H9 (cell line): ENCODE measurements at regions not wholly inside any gene's neighbourhood (a gene's known extent, or its start where the extent isn't known, plus 50 kb on each side); places are given as distances from the start of the nearest gene placed in this dataset.

Experiments
- DNase-seq: peaks from one replicate; pipeline ENCODE4 v3.0.0-alpha.2; 2017
- H2AFZ ChIP-seq: one replicate; pipeline ENCODE4 v1.6.1; 2013; ENCODE audit warnings: mild to moderate bottlenecking, low read length, control low read depth, moderate library complexity
- H2AK5ac ChIP-seq: 2 replicates; pipeline ENCODE4 v1.6.1; 2013; ENCODE audit warnings: low read length, control low read depth, mixed read lengths; ENCODE audit not compliant: insufficient read length
- H2BK120ac ChIP-seq: one replicate; pipeline ENCODE4 v1.6.1; 2013; ENCODE audit warnings: low read depth, mild to moderate bottlenecking, low read length, control low read depth, inconsistent platforms; ENCODE audit not compliant: poor library complexity, severe bottlenecking
- H2BK12ac ChIP-seq: 2 replicates; pipeline ENCODE4 v1.6.1; 2013; ENCODE audit warnings: low read length, control low read depth, mixed read lengths, low read depth; ENCODE audit not compliant: insufficient read length
- H2BK15ac ChIP-seq: 2 replicates; pipeline ENCODE4 v1.6.1; 2013; ENCODE audit warnings: low read depth, low read length, control low read depth
- H2BK20ac ChIP-seq: one replicate; pipeline ENCODE4 v1.6.1; 2013; ENCODE audit warnings: low read depth, mild to moderate bottlenecking, low read length, control low read depth, inconsistent platforms; ENCODE audit not compliant: poor library complexity, severe bottlenecking
- H2BK5ac ChIP-seq: 2 replicates; pipeline ENCODE4 v1.6.1; 2013; ENCODE audit warnings: low read length, control low read depth, mixed read lengths; ENCODE audit not compliant: insufficient read length
- H3K14ac ChIP-seq: 2 replicates; pipeline ENCODE4 v1.6.1; 2013; ENCODE audit warnings: low read length, control low read depth; ENCODE audit not compliant: insufficient read depth
- H3K18ac ChIP-seq: 2 replicates; pipeline ENCODE4 v1.6.1; 2013; ENCODE audit warnings: low read depth, mild to moderate bottlenecking, mixed read lengths, low read length, control low read depth; ENCODE audit not compliant: insufficient read length
- H3K23ac ChIP-seq: 2 replicates; pipeline ENCODE4 v1.6.1; 2013; ENCODE audit warnings: low read length, control low read depth, mixed read lengths, low read depth; ENCODE audit not compliant: insufficient read length
- H3K23me2 ChIP-seq: 2 replicates; pipeline ENCODE4 v1.6.1; 2013; ENCODE audit warnings: low read depth, mild to moderate bottlenecking, mixed read lengths, low read length, control low read depth; ENCODE audit not compliant: insufficient read length, poor library complexity, severe bottlenecking
- H3K27ac ChIP-seq: 2 replicates; pipeline ENCODE4 v1.5.1; 2013; ENCODE audit warnings: low read length, control low read depth, mixed read lengths, low read depth; ENCODE audit not compliant: insufficient read length
- H3K27me3 ChIP-seq: 2 replicates; pipeline ENCODE4 v1.6.1; 2013; ENCODE audit warnings: low read length, control low read depth, inconsistent platforms; ENCODE audit not compliant: insufficient read depth
- H3K4ac ChIP-seq: 2 replicates; pipeline ENCODE4 v1.6.1; 2013; ENCODE audit warnings: low read depth, mild to moderate bottlenecking, control low read depth, inconsistent platforms, low read length, moderate library complexity
- H3K4me1 ChIP-seq: 2 replicates; pipeline ENCODE4 v1.6.1; 2013; ENCODE audit warnings: low read length, control low read depth, inconsistent platforms; ENCODE audit not compliant: insufficient read depth
- H3K4me2 ChIP-seq: 2 replicates; pipeline ENCODE4 v1.6.1; 2013; ENCODE audit warnings: low read length, control low read depth, mixed read lengths; ENCODE audit not compliant: insufficient read length, insufficient read depth
- H3K56ac ChIP-seq: 2 replicates; pipeline ENCODE4 v1.6.1; 2013; ENCODE audit warnings: low read depth, mild to moderate bottlenecking, mixed read lengths, low read length, control low read depth; ENCODE audit not compliant: insufficient read length
- H3K79me1 ChIP-seq: 2 replicates; pipeline ENCODE4 v1.6.1; 2013; ENCODE audit warnings: low read depth, mild to moderate bottlenecking, moderate library complexity, low read length, control low read depth, inconsistent platforms; ENCODE audit not compliant: insufficient read depth, poor library complexity, severe bottlenecking
- H3K79me2 ChIP-seq: 2 replicates; pipeline ENCODE4 v1.6.1; 2013; ENCODE audit warnings: low read length, control low read depth, inconsistent platforms; ENCODE audit not compliant: insufficient read depth
- H3K9ac ChIP-seq: 2 replicates; pipeline ENCODE4 v1.6.1; 2013; ENCODE audit warnings: low read length, control low read depth, mixed read lengths; ENCODE audit not compliant: insufficient read length; ENCODE audit errors: extremely low read depth
- H3K9me3 ChIP-seq: one replicate; pipeline ENCODE4 v1.6.1; 2013; ENCODE audit warnings: low read depth, low read length, inconsistent platforms; ENCODE audit not compliant: control insufficient read depth
- H3T11ph ChIP-seq: one replicate; pipeline ENCODE4 v1.6.1; 2013; ENCODE audit warnings: mild to moderate bottlenecking, low read length, control low read depth, inconsistent platforms
- H4K20me1 ChIP-seq: one replicate; pipeline ENCODE4 v1.6.1; 2013; ENCODE audit not compliant: control insufficient read depth, insufficient read length, insufficient read depth
- H4K5ac ChIP-seq: 2 replicates; pipeline ENCODE4 v1.6.1; 2013; ENCODE audit warnings: low read depth, mild to moderate bottlenecking, mixed read lengths, low read length, control low read depth; ENCODE audit not compliant: insufficient read length
- H4K8ac ChIP-seq: replicated peaks from 2 replicates; pipeline ENCODE4 v1.6.1; 2013; ENCODE audit warnings: low read length, control low read depth, mixed read lengths, low read depth; ENCODE audit not compliant: insufficient read length
- H4K91ac ChIP-seq: 2 replicates; pipeline ENCODE4 v1.6.1; 2013; ENCODE audit warnings: low read depth, mild to moderate bottlenecking, moderate library complexity, mixed read lengths, low read length, control low read depth; ENCODE audit not compliant: insufficient read length
- H3K27ac Mint-ChIP-seq, 3 experiments: 2 replicates in 2 of 3; 3 replicates in 1 of 3; pipeline ENCODE4 v1.8.0; 2020 to 2021; ENCODE audit warnings: mixed read lengths in 3 of 3, mild to moderate bottlenecking in 1 of 3, moderate library complexity in 1 of 3
- H3K27me3 Mint-ChIP-seq: 2 replicates; pipeline ENCODE4 v1.8.0; 2021; ENCODE audit warnings: low read depth, mild to moderate bottlenecking, moderate library complexity, mixed read lengths
- H3K36me3 Mint-ChIP-seq, 3 experiments: 2 replicates in 2 of 3; 3 replicates in 1 of 3; pipeline ENCODE4 v1.8.0; 2020 to 2021; ENCODE audit warnings: low read depth in 3 of 3, mixed read lengths in 3 of 3; ENCODE audit not compliant: insufficient read depth in 1 of 3
- H3K4me1 Mint-ChIP-seq, 2 experiments: 2 replicates each; pipeline ENCODE4 v1.8.0; 2020; ENCODE audit warnings: mixed read lengths in 2 of 2
- H3K4me3 Mint-ChIP-seq, 2 experiments: 2 replicates in 1 of 2; 3 replicates in 1 of 2; pipeline ENCODE4 v1.8.0; 2020 to 2021; ENCODE audit warnings: mild to moderate bottlenecking in 2 of 2, mixed read lengths in 2 of 2, moderate library complexity in 1 of 2
- H3K9me3 Mint-ChIP-seq, 2 experiments: 2 replicates in 1 of 2; 3 replicates in 1 of 2; pipeline ENCODE4 v1.8.0; 2020; ENCODE audit warnings: mild to moderate bottlenecking in 2 of 2, mixed read lengths in 2 of 2, moderate library complexity in 1 of 2
- CTCF ChIP-seq: fragments of 200-600 bp; sonication (generic); conservative IDR thresholded peaks from 3 replicates; pipeline ENCODE4 v1.8.0; 2021; ENCODE audit warnings: antibody characterized with exemption, mild to moderate bottlenecking
- WGBS: extraction: QIAGEN DNeasy Blood & Tissue Kit; methylation state at CpG from one replicate; pipeline ENCODE4 v1.1.7; 2013; ENCODE audit warnings: missing lambda C conversion rate, low lambda C conversion rate, mixed read lengths; ENCODE audit not compliant: insufficient read length; ENCODE audit errors: extremely low coverage; 5-methylcytosine and 5-hydroxymethylcytosine counted together

DNA sequence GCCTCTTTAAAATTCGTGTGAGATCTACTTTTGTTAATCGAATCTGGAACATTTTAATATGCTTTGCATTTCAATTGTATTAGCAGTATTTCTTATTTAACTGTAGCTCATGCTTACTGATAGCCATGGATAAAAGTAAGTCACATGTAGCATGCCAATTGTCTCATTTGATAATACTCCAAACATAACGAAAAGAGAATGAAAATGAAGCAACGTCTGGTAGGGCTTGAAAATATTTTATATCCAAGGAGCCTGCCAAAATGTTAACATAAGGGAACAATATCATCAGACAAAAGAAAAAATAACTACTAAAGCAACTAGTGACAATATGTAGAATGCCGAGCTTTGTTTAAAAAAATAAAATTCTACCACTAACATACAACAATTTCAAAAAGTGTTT, 94.1 kb upstream of the MID1 start:
- H3K23ac ChIP-seq: no peak overlapping the region
- no peak overlapping the region for H3K18ac ChIP-seq
- no peak overlapping the region for H3K27ac Mint-ChIP-seq

More for the DNA sequence above, 94.1 kb upstream of the MID1 start:
- Histone ChIP-seq H3K79me2 (no peaks in the 10 kb centered on the region), H3K79me1 (no peaks in the 10 kb centered on the region), H2BK12ac (no peak overlapping the region), H2AFZ (no peak overlapping the region), H3K9me3 (no peaks in the 10 kb centered on the region), H2BK15ac (no peak overlapping the region), H3K14ac (no peak overlapping the region), H3K4me1 (no peaks in the 10 kb centered on the region; the same call in 1 of the 2 replicates), H4K20me1 (no peaks in the 10 kb centered on the region), H3K27me3 (no peaks in the 10 kb centered on the region), H4K5ac (no peak overlapping the region), H3K9ac (no peak overlapping the region), H2BK5ac (no peak overlapping the region), H3K23me2 (no peaks in the 10 kb centered on the region), H3K27ac (no peak overlapping the region), H3T11ph (no peak overlapping the region), H3K56ac (no peak overlapping the region), H4K8ac (no peak overlapping the region), H3K4ac (no peak overlapping the region), H2BK120ac (no peak overlapping the region), H2BK20ac (no peak overlapping the region), H2AK5ac (no peak overlapping the region), H4K91ac (no peak overlapping the region), H3K4me2 (no peak overlapping the region)
- Mint-ChIP-seq H3K4me3 (no peak overlapping the region), H3K9me3 (peaks cover 46 to 57% of the 10 kb centered on the region in 2 experiments), H3K4me1 (peaks cover 9 to 19% of the 10 kb centered on the region in 2 experiments), H3K36me3 (peaks cover 6 to 22% (median 11%) of the 10 kb centered on the region in 3 experiments; a peak in 6 of 7 replicates), H3K27me3 (no peaks in the 10 kb centered on the region; the same call in 1 of the 2 replicates)
- no peak for DNase-seq
- no peak for TF ChIP-seq CTCF
- WGBS: no CpG with 5 or more reads among the region's 5 CpGs
